ENCODE measurements at regions not wholly inside any gene's neighbourhood (a gene's known extent, or its start where the extent isn't known, plus 50 kb on each side); places are given as distances from the start of the nearest gene placed in this dataset.

- no peak for FAIRE-seq
- TF ChIP-seq POLR2A (IDR thresholded peaks at IDR 0.05; ENCODE audit: low read length), result no peak
- TF ChIP-seq CTCF (IDR thresholded peaks at IDR 0.05), result no peak
- TF ChIP-seq ZC3H11A (IDR thresholded peaks at IDR 0.05), result no peak
- TF ChIP-seq RAD21 (conservative IDR thresholded peaks at IDR 0.05 in 1 of 2, IDR thresholded peaks at IDR 0.05 in 1 of 2), result no peak
- TF ChIP-seq ZFP36 (IDR thresholded peaks at IDR 0.05; ENCODE audit: borderline replicate concordance, partially characterized antibody), result no peak
- no peak for TF ChIP-seq PBX3 (IDR thresholded peaks at IDR 0.05)
- TF ChIP-seq MAZ (IDR thresholded peaks at IDR 0.05; ENCODE audit: borderline replicate concordance, low read depth, low read length), result no peak
- no peak for TF ChIP-seq KDM1A (IDR thresholded peaks at IDR 0.05; ENCODE audit: low read depth)
- TF ChIP-seq MAX (IDR thresholded peaks at IDR 0.05), result no peak
- TF ChIP-seq TFCP2L1 (CRISPR knock-in tag; IDR thresholded peaks at IDR 0.05), result no peak
- 70% methylated on average over 2 of the region's 2 CpGs for WGBS (ENCODE audit: missing lambda C conversion rate)
These were observed 168.9 kb downstream of the AASDH start for GRCh38 chr4:56218230-56218895.

GRCh38 chr4:56217343-56217890 is 169.9 kb downstream of the AASDH start:
- ChIA-PET CTCF (no interaction called here), POLR2A (no interaction called here)
- FAIRE-seq (no peak), ATAC-seq (no peak), DNase-seq (ENCODE audit: low read depth in 1 of 2, low spot score in 1 of 2) (no peak)
- Histone ChIP-seq H3K4me1 (0 out of 3 replicates have a peak, but pooled peaks cover 5% of the 10 kb centered on the region), H3K27ac (no peak overlapping the region), H3K9me3 (no peaks in the 10 kb centered on the region), H3K4me3 (no peak overlapping the region), H3K4me2 (no peak overlapping the region)
- WGBS (ENCODE audit: missing lambda C conversion rate), result 36% methylated on average over 3 of the region's 3 CpGs
- TF ChIP-seq HES2 (IDR thresholded peaks at IDR 0.05) (no peak), E2F6 (IDR thresholded peaks at IDR 0.05; ENCODE audit: borderline replicate concordance, low read depth) (no peak)

More at GRCh38 chr4:56218230-56218895, 168.9 kb downstream of the AASDH start:
- Histone ChIP-seq H3K27ac (no peak overlapping the region), H3K4me1 (0 out of 3 replicates have a peak, but pooled peaks cover 5% of the 10 kb centered on the region), H3K4me2 (no peak overlapping the region), H3K4me3 (no peak overlapping the region), H3K9me3 (no peaks in the 10 kb centered on the region)
- no peak for DNase-seq (ENCODE audit: low read depth in 1 of 2, low spot score in 1 of 2)
- ATAC-seq, result no peak
- POLR2A ChIA-PET, result no interaction called here
- CTCF ChIA-PET, result no interaction called here

- Histone ChIP-seq H3K4me2 (no peak overlapping the region), H3K9me3 (no peaks in the 10 kb centered on the region), H3K4me3 (no peak overlapping the region), H3K27ac (no peak overlapping the region), H3K4me1 (0 out of 3 replicates have a peak, but pooled peaks cover 5% of the 10 kb centered on the region)
- no peak for FAIRE-seq
- CTCF ChIA-PET, result interaction anchor here (1.2 kb wide), 1 partner anchor 13 kb away, joined by 3 read pairs; no protein-coding TSS in a partner anchor
- POLR2A ChIA-PET, result no interaction called here
- WGBS (ENCODE audit: missing lambda C conversion rate), result 26% methylated on average over 3 of the region's 3 CpGs
- peak; percentile 9 to 12 for DNase-seq (ENCODE audit: low read depth in 1 of 2, low spot score in 1 of 2)
- TF ChIP-seq ATOH8 (CRISPR knock-in tag; IDR thresholded peaks at IDR 0.05; ENCODE audit: low read depth) (no peak), FOSB (CRISPR knock-in tag; IDR thresholded peaks at IDR 0.05) (no peak), MAX (IDR thresholded peaks at IDR 0.05) (no peak), RFX5 (IDR thresholded peaks at IDR 0.05) (no peak), ZC3H11A (IDR thresholded peaks at IDR 0.05) (no peak), ESRRA (IDR thresholded peaks at IDR 0.05; ENCODE audit: borderline replicate concordance, low read length) (no peak), EHMT2 (IDR thresholded peaks at IDR 0.05; ENCODE audit: low read depth) (no peak), GATA3 (IDR thresholded peaks at IDR 0.05; ENCODE audit: borderline replicate concordance) (no peak), POLR2A (IDR thresholded peaks at IDR 0.05; ENCODE audit: low read length) (no peak), MAFK (IDR thresholded peaks at IDR 0.05; ENCODE audit: partially characterized antibody) (no peak), CHD4 (IDR thresholded peaks at IDR 0.05; ENCODE audit: borderline replicate concordance) (no peak), HOXB13 (CRISPR knock-in tag; IDR thresholded peaks at IDR 0.05; ENCODE audit: low read depth) (no peak), MAZ (IDR thresholded peaks at IDR 0.05; ENCODE audit: borderline replicate concordance, low read depth, low read length) (no peak), ELK1 (IDR thresholded peaks at IDR 0.05; ENCODE audit: low read depth, low read length) (no peak), RAD21 (conservative IDR thresholded peaks at IDR 0.05 in 1 of 2, IDR thresholded peaks at IDR 0.05 in 1 of 2) (no peak)
- peak; percentile 55 to 62; a peak in 1 of 6 replicates for ATAC-seq
These were observed 171.4 kb downstream of the AASDH start for GRCh38 chr4:56215901-56216300.

All from A549 (cell line).